ENCODE measurements at regions not wholly inside any gene's neighbourhood (a gene's known extent, or its start where the extent isn't known, plus 50 kb on each side); places are given as distances from the start of the nearest gene placed in this dataset.
"Not testable (repeated sequence)": the region's sequence is repeated elsewhere in the genome, so short reads cannot be mapped to it uniquely, and the experiment has no call there.

DNA sequence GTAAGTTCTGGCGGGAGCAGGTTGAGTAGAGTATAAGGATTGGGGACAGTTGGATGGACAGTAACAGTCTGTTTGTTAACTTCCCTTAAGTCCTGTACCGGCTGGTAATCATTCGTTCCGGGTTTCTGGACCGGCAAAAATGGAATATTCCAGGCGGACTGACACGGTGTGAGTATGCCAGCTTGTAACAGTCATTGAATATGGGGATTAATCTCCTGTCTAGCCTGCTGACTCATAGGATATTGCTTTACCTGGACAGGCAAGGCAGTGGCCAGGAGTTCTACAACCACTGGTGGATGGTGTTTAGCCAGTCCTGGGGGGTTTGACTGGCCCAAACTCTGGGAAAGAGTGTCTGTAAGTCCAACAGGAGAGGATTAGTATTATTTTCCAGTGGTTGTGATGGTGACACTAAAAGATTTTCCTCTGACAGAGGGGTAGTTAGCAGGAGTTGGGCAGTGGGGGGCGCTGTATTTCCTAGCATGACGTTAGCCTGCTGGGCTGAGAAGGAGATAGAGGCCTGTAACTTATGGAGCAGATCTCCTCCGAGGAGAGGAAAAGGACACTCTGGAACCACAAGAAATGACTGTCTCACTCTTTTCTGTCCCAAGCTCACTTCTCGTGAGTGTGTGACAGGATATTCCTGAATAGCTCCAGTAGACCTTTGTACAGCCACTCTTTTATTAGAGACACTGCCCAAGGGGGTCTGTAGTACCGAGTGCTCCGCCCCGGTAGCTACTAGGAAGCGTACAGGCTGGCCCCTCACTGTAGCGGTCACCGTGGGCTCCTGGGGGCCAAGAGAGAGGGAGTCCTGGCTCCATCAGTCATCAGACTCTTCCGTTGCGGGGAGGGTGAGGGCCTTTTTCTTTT, 152.2 kb downstream of the TRIM27 start:
- no peak for DNase-seq

DNA sequence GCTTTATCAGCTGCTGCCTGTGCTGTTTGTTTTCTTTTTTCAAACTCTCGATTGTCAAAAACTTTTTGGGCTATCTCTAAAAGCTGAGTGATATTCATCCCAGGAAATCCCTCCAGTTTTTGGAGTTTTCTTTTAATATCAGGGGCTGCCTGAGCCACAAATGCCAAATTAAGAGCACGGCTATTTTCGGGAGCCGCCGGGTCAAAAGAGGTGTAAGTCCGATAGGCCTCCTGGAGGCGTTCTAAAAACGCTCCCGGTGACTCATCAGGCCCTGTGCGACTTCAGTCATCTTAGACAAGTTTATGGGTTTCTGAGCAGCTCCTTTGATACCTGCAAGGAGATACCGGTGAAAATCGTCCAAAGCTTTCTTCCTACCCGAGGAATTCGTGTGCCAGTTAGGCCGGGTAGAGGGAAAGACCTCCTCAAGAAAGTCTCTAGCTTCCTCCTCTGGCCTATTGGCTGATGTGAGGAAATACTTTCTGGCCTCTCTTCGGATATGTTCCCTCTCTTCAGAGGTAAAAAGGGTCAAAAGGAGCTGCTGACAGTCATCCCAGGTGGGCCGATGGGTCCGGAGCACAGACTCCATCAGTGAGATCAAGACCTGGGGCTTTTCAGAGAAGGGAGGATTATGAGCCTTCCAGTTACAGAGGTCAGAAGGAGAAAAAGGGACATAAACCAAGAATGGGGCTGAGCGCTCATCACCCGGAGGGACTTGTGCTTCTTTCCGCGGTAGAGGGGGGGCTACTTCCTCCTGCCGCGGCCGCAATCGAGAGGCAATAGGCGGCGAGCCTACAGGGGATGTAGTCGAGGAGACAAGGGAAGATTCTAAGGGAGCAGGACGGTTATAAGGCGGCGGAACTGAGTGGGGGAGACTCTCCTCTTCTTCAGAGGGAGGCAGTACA, 151.1 kb downstream of the TRIM27 start:
- no peak for DNase-seq

DNA sequence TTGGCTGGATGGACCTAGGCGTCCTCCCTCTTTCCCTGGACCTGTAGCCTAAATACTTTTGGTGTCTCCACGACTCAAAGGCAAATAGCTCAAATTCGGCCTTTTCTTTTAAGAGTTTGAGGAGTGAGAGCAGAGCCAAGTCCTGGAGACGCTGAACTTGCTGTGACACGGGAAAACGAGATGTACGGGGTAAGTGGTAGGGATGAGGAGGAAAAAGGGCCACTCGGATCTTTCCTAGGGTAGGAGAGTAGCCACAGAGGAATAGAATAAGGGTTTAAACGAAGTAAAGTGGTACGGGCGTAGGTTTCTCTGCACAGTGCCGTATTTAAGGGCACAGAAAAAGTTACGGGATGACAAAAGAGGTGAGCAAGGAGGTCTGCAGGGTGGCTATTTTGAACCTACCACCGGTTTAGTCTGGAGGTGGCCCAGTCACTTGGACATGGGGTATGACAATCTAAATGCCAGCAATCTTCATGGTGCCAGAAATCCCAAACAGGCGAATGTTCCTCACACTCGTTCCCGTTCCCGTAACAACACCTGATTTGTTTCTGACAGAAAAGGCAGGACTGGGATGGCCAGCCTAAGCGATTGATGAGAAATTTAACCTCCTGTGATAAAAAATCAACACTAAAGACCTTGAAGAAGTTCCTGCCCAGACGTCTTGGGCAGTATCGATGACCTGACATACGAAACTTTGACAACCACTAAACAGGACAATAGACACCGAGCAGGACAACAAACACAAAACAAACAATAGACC, 149.3 kb downstream of the TRIM27 start:
- DNase-seq = no peak

DNA sequence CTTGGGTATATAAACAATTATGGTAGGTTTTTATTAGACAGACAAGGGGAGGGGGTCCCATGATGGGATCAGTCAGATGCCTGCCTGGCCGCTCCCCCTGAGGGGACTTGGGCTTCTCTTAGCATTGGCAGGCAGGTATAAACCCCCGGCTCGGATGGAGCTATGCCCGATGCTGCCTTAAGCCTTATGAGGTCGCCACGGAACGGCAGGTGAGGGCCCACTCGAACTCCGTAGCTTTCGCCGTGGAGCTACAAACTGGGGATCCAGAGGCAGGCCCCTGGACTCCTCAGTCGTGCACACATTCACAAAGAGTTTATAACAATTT, 148.8 kb downstream of the TRIM27 start:
- no peak for DNase-seq

DNA sequence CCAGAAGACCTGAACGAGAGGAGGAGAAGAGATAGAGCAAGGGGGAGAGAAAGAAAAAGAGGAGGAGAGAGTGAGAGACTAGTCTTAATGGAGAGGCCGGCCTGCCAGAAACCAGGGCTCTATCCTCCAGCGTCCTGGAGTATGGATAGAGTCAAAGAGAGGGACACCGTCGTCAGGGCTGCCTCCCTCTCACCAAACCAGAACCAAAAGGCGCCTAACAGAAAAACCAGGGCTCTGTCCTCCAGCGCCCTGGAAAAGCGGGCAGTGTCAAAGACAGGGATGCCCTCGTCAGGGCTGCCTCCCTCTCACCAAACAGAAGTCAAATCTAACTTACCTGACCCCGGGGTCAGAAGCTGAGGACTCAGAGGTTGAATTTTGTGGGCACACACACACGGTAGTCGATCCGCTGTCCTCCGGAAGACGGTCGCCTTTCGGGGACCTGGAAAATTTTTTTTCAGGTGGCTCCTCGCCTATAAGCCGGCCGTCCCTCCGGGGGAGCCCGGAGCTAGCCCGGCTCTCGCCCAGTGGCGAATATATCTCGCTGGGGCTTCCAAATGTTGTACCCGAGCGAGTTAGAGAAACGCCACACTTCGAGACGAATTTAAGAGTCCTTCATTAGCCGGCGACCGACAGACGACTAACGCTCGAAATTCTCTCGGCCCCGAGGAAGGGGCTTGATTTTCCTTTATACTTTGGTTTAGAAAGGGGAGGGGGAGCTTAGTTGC, 148.2 kb downstream of the TRIM27 start:
- no peak for DNase-seq

DNA sequence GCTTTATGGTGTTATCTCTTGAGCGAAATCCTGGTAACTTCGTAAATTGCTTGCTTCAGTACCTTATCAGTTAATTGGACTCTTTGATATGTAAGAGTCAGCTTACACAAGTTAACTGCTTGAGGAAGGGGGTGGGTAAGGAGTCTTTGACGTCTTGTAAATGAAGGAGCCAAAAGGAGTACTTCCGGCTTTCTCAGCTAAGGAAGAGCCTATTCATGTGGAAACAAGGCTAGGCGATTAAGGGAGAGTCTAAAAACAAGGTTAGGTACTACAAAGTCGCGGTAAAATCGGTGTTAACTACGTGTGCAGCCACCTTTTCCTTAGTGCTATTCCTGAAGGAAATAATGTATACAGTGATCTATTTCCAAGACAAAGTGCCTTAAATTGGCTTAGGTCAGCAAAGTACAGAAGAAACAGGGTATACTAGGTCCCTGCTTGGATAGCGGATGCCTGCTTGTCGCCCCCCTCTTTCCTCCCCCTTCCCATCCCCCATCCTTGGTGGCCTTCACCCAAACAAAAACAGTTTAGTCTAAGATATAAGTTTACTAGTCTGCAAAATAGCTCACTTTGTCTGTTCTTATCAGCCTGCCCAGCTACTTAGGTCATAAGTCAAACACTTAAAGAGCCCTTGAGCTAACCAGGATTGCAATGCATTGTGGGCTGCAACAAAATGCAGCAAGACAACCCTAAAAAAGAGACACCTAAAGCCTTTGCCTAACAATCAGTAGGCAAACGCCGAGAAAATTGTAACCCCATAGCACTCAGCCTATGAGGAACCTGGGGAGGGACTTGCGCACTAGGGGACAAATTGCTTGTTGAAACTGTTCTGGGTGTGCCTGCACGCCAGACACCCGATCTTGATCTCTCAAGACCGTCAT, 147.3 kb downstream of the TRIM27 start:
- no peak for DNase-seq

DNA sequence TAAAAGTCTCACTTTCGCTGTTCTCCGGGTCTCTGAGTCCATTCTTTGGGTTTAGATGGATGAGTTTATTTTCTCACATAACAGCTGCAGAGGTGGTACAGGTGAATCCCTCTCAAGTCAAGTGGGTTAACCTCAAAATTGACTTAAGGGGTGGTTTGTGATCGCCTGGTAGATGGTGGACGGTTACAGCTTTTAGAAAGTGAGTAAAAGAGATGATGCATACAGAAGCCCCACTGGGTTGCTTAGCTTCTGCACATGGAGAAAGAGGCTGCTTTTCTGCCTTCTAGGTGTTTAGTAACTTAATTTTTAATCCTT, 146.7 kb downstream of the TRIM27 start:
- no peak for DNase-seq

DNA sequence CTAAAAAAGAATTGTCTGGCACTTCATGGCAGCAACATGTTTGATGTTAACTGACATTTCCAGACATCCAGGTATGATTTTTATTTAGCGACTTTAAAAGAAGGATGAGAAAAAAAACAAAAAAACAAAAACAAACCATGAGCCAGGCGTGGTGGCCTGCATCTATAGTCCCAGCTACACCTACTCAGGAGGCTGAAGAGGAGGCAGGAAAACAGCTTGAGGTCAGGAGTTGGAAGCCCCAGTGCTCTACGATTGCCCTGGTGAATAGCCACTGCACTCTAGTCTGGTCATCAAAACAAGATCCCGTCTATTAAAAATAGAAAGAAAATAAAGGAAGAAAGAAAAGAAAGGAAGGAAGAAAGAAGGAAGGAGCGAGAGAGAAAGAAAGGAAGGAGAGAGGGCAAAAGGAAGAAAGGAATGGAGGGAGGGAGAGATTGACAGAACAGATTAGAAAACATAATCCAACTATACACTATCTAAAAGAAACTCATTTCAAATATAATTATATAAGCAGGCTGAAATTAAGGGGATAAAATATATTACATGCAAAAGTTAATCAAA, 141.6 kb downstream of the TRIM27 start:
- no peak for DNase-seq

DNA sequence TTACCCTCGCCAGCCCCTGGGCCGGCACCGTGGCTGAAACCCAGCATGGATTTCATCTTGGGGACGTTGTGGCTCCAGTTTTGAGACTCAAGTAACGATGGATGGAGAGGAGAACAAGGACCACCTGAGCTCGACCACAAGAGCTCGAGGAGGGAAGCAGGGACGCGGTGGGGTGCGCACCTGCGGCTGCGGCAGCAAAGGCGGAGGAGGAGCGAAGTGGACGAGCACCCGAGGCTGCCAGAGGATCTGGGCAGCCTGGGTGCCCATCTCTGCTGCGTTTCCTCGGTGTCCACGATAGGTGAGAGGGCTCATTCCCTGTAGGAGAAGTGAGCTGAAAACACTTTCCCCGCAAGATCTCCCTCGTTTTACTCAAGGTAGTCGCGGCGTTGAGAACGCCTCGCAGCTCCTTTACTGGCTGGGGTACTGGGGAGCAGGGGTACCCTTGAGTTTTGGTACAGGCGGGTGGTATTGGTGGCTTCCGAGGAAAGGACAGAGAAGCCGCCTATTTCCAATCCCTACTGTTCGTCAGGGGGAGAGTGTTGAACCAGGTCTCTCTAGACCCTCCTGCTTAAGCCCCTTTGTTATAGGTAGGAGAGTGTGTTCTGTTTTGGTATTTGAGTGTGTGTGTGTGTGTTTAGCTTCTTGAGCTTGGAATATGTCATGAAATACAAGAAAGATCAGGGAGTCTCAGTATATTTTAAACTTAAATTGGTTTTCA, 137.7 kb downstream of the TRIM27 start:
- DNase-seq = no peak

DNA sequence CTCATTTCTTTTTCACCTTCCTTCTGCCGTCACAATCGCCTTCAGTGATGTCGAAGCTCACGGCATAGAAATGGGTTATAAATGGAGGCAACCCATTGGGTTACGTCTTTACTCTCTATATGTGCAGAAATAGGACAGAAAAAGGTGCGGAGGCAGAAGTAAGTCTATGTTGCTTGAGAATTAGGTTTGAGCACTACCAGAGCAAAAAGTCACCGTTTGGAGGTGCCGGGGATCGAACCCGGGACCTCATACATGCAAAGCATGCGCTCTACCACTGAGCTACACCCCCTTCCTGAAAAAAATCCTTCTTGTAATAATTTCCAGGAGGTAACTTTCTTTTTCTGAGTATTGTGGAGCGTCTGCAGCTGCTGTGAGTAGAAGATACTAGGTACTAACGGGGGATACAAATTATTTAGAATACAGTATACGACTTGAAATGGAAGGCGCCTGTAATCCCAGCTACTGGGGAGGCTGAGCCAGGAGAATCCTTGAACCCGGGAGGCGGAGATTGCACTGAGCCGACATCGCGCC, 134.2 kb downstream of the TRIM27 start:
- no peak for DNase-seq

DNA sequence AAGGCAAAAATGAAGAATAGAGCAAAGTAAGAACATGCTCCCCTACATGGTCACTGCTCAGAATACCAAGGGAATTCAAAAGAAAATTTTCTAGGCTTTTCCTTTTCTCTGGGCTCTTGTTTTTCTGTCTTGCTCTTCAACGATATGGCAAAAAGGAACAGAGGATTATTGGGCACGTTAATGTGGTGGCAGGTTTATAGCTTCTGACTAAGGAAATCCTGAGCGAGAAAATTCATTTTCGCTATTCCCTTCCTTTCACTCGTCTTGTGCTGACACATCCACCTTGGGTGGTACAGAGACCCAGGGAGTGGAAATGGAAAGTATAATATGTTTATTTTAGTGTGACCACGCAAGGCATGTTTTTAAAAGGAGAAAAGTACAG, 132.8 kb downstream of the TRIM27 start:
- DNase-seq = no peak

DNA sequence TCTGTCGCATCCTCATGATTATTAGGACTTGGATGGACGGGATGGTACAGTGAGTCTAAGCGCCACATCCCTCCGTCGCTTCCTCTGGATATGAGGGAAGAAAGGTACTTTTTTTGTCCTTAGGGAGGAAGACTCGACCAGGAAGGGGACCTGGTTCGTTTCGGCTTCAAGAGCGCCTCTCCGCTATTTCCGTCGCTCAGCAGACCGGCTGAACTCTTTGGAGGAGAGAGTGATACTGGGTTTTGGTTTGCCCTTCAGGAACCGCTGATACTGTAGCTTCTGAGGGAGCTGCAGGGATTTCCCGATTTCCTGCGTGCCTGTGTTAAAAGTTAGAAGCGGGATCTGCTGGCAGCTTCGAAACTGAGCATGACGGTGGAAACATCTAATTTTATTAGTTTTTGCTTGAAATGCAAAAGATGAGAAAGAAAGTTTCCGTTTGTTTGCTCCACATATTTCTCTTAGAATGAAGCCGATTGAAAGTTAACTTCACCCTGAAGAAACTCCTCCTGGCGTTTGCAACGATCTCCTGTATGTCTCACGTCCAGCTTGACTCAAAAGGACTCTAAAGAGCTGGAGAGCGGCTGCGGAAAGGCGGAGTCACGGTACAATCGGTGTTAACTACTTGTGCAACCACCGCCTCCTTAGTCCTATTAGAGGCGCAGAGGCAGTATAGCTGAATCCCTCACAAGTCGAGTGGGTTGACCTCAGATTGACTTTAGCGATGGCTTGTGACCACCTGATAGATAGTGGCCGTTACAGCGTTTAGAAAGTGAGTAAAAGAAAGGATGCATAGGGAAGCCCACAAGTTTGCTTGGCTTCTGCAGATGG, 129.4 kb downstream of the TRIM27 start:
- no peak for DNase-seq

DNA sequence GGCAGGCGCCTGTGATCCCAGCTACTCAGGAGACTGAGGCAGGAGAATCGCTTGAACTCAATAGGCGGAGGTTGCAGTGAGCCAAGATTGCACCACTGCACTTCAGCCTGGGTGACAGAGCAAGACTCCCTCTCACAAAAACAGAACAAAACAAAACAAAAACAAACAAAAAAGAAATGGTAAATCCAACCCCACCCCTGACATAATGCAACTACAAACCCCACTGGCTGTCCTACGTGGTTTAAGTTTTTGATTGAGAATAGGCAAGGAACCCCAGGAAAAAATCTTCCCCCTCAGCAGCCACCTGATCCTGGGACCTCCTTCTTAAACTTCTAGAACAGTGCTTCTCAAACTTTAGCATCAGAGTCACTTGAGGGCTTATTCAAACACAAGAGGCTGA, 123.1 kb downstream of the TRIM27 start:
- DNase-seq = not testable (repeated sequence)

DNA sequence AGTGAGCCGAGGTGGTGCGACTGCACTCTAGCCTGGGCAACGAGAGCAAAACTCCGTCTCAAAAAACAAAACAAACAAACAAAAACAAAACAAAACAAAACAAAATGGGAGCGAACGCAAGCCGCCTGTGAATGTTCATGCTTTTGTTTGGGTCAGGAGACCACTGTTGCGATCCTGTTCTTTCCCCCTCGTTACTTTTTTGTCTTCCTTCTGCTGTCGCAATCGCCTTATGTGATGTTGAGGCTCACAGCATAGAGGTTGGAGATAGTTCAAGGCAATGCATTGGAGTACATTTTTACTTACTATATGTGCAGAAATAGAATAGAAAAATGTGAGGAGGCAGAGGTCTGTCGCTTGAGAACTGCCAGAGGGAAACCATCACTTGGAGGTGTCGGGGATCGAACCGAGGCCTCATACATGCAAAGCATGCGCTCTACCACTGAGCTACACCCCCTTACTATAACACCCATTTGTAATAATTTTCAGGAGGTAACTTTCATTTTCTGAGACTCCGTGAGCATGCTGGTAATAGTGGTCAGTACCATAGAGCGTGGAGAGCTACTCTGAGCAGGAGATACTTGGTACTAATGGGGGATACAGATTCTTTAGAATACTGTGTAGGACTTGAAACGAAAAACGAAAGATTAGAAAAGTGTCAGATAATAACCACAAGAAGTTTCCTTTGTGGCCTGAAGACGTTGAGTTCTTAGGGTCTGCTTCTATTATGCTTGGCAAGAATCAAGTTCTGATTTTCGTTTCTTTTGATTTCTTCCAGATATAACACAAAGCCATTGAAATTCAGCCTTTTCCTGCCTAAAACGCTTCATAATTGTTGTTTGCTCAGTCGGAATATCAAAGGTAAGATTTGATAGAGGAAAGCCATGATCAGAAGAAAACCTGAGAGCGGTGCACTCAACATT, 121.1 kb downstream of the TRIM27 start:
- DNase-seq = no peak

DNA sequence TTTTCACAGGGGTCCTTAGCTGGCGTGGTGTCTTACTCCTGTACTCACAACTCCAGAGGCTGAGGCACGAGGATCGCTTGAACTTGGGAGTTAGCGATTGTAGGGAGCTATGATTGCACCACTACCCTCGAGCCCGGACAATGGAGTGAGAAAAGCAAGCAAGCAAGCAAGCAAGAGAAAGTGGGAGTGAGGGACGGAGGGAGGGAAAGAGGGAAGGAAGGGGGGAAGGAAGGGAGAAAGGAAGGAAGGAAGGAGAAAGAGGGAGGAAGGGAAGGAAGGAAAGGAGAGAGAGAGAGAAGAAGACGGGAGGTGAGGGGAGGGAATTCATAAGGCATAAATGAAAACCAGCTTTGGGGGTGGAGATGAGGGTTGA, 120.5 kb downstream of the TRIM27 start:
- DNase-seq = no peak

DNA sequence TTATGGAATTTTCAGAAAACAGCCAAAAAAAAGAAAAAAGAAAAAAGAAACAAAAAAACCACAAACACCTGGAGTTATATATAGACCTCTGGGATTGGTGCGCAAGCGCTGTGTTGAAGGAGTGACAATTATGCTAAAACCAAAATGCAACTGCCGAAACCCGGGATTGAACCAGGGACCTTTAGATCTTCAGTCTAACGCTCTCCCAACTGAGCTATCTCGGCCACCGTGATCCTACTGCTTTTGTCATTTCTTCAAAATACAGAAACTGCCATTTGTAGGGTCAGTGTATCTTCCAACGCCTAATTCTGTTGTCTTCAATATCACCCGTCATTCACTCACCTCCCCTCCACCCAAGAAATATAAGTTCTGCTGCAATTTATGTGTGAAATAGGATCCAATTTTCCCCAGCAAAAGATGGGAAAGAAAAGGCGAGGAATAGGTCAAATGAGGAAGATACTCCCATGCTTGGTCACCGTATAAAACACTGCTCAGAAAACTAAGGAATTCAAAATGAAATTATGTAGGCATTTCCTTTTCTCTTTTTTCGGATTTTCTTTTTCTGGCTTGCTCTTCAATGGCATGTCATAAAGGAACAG, 116.0 kb downstream of the TRIM27 start:
- DNase-seq = no peak

DNA sequence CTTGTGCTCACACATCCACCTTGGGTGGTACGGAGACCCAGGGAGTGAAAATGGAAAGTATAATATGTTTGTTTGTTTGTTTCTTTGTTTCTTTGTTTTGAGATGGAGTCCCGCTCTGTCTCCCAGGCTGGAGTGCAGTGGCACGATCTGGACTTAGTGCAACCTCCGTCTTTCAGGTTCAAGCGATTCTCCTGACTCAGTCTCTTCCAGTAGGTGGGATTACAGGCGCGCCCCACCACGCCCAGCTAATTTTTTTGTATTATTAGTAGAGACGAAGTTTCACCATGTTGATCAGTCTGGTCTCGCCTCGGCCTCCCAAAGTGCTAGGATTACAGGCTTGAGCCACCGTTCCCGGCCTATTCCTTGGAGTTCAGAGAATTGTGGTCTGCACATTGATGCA, 115.4 kb downstream of the TRIM27 start:
- no peak for DNase-seq

Data from activated naive CD4-positive, alpha-beta T cell treated with anti-CD3 and anti-CD28 coated beads, Interleukin-2, amount 50 U/mL, for 16 hours (primary cell).